ENCODE measurements at regions not wholly inside any gene's neighbourhood (a gene's known extent, or its start where the extent isn't known, plus 50 kb on each side); places are given as distances from the start of the nearest gene placed in this dataset.

DNA sequence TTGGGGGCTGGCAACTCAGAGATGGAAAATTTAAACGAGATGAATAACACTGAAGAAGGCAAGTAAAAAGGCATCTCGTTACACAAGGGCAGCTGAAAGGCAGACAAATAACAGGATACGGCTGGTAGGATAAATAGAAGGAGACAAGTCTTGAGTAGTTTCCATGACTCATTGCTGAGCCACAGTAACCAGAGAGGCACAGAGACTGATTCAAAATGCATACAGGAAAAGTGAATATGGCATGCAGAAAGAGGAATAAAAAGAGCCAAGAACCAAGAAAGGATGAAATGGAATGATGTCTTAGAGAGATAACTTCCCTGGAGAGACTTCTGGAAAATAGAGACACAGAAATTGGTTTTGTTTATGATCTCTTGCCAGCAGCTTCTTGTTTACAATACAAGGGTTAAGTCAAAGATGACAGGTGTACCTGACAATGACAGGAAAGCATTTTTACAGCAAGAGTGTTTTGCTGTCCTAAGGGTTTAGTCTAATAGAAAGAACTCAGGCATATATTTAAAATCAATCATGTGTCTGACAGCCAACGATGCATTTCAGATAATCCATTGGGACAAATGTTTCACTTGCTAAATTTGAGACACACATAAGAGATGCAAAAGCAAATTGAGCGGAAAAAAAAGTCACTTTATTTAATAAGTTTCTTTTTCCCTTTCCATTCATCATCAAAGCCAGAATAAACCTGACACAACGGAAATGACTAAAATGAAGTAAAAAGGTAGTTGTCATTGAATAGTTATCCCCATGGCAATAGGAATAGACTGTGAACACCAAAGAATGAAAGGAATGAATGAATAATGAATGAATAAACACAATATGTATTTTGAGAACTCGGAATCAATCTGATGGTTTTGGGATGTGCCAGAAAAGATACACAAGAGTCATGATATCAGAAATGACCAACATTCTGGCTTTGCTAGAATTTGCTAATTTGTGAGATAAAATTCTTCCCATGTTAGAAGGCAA is 68.0 kb upstream of the KCNQ5 start:
- TF ChIP-seq, protein P1, sequence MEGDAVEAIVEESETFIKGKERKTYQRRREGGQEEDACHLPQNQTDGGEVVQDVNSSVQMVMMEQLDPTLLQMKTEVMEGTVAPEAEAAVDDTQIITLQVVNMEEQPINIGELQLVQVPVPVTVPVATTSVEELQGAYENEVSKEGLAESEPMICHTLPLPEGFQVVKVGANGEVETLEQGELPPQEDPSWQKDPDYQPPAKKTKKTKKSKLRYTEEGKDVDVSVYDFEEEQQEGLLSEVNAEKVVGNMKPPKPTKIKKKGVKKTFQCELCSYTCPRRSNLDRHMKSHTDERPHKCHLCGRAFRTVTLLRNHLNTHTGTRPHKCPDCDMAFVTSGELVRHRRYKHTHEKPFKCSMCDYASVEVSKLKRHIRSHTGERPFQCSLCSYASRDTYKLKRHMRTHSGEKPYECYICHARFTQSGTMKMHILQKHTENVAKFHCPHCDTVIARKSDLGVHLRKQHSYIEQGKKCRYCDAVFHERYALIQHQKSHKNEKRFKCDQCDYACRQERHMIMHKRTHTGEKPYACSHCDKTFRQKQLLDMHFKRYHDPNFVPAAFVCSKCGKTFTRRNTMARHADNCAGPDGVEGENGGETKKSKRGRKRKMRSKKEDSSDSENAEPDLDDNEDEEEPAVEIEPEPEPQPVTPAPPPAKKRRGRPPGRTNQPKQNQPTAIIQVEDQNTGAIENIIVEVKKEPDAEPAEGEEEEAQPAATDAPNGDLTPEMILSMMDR (IDR thresholded peaks at IDR 0.05): no peak
- TF ChIP-seq POLR2A (IDR thresholded peaks at IDR 0.05): no peak

Data from lower leg skin (tissue), 3 donors.